ENCODE measurements at regions not wholly inside any gene's neighbourhood (a gene's known extent, or its start where the extent isn't known, plus 50 kb on each side); places are given as distances from the start of the nearest gene placed in this dataset.

- TF ChIP-seq ZNF70 (CRISPR knock-in tag; IDR thresholded peaks at IDR 0.05): no peak
- TF ChIP-seq RARB (CRISPR knock-in tag; IDR thresholded peaks at IDR 0.05): no peak
- TF ChIP-seq TSHZ2 (CRISPR knock-in tag; IDR thresholded peaks at IDR 0.05): no peak
- TF ChIP-seq, protein P1, sequence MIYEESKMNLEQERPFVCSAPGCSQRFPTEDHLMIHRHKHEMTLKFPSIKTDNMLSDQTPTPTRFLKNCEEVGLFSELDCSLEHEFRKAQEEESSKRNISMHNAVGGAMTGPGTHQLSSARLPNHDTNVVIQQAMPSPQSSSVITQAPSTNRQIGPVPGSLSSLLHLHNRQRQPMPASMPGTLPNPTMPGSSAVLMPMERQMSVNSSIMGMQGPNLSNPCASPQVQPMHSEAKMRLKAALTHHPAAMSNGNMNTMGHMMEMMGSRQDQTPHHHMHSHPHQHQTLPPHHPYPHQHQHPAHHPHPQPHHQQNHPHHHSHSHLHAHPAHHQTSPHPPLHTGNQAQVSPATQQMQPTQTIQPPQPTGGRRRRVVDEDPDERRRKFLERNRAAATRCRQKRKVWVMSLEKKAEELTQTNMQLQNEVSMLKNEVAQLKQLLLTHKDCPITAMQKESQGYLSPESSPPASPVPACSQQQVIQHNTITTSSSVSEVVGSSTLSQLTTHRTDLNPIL (CRISPR knock-in tag; IDR thresholded peaks at IDR 0.05; ENCODE audit: low read depth): no peak
- TF ChIP-seq TOX (CRISPR knock-in tag; IDR thresholded peaks at IDR 0.05; ENCODE audit: borderline replicate concordance): no peak
- no peak for TF ChIP-seq ZFP3 (CRISPR knock-in tag; IDR thresholded peaks at IDR 0.05)
- TF ChIP-seq ZNF565 (CRISPR knock-in tag; conservative IDR thresholded peaks at IDR 0.05; ENCODE audit: low read depth): no peak
- TF ChIP-seq ISL1 (CRISPR knock-in tag; IDR thresholded peaks at IDR 0.05): no peak
These were observed 160.1 kb downstream of the SOX9 start for GRCh38 chr17:72280881-72281280.
